ENCODE measurements at regions not wholly inside any gene's neighbourhood (a gene's known extent, or its start where the extent isn't known, plus 50 kb on each side); places are given as distances from the start of the nearest gene placed in this dataset.

DNA sequence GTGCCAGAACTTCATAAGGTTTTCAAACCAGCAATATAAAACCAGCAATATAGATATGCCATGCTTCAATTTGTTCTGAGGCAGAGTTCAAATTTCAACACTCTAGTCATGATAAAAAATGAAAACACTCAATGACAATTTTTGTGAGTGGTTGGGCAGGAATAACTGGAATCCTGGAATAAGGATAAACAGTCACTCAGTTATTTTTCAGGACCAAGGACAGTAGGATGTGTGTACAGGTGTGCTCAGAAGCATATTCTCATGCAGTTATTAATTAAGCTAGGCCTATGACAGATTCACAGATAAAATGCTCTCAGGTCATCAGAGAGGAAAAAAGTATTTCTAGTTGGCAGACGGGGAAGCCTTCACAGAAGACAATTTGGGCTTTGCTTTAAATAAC, 117.3 kb upstream of the PPP2R2B start:
- TF ChIP-seq, protein P1, sequence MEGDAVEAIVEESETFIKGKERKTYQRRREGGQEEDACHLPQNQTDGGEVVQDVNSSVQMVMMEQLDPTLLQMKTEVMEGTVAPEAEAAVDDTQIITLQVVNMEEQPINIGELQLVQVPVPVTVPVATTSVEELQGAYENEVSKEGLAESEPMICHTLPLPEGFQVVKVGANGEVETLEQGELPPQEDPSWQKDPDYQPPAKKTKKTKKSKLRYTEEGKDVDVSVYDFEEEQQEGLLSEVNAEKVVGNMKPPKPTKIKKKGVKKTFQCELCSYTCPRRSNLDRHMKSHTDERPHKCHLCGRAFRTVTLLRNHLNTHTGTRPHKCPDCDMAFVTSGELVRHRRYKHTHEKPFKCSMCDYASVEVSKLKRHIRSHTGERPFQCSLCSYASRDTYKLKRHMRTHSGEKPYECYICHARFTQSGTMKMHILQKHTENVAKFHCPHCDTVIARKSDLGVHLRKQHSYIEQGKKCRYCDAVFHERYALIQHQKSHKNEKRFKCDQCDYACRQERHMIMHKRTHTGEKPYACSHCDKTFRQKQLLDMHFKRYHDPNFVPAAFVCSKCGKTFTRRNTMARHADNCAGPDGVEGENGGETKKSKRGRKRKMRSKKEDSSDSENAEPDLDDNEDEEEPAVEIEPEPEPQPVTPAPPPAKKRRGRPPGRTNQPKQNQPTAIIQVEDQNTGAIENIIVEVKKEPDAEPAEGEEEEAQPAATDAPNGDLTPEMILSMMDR (IDR thresholded peaks at IDR 0.05), result no peak
- TF ChIP-seq POLR2A (IDR thresholded peaks at IDR 0.05), result no peak
- no peak for TF ChIP-seq POLR2AphosphoS5 (IDR thresholded peaks at IDR 0.05)
- TF ChIP-seq EP300 (IDR thresholded peaks at IDR 0.05), result no peak
